Activated CD8-positive, alpha-beta T cell treated with anti-CD3 and anti-CD28 coated beads, Interleukin-2, amount 10 ng/mL, durations not matched to agents 7 days and 5 days (primary cell): ENCODE measurements at regions not wholly inside any gene's neighbourhood (a gene's known extent, or its start where the extent isn't known, plus 50 kb on each side); places are given as distances from the start of the nearest gene placed in this dataset.

Experiments
- ATAC-seq: fragments of 150-1000 bp; cut with Tn5 transposase; one replicate; pipeline ENCODE4 v1.10.0; 2021; ENCODE audit warnings: moderate library complexity
- CTCF ChIA-PET: fragments of 350-600 bp; sonication (Branson Sonifier 250); formaldehyde crosslinking; loops from one replicate; lab custom pipeline; 2021; ENCODE audit warnings: antibody characterized with exemption; lab: Charles Lee
- POLR2A ChIA-PET: fragments of 350-600 bp; sonication (Branson Sonifier 250); formaldehyde crosslinking; loops from one replicate; lab custom pipeline; 2021; ENCODE audit warnings: antibody characterized with exemption; lab: Charles Lee
- DNase-seq: peaks from one replicate; pipeline ENCODE4 v3.0.0-alpha.2; 2020
- H3K27ac Mint-ChIP-seq: one replicate; pipeline ENCODE4 v1.8.0; 2021; ENCODE audit warnings: mild to moderate bottlenecking, mixed read lengths
- H3K27me3 Mint-ChIP-seq: one replicate; pipeline ENCODE4 v1.8.0; 2021; ENCODE audit warnings: low read depth, mixed read lengths
- H3K36me3 Mint-ChIP-seq: one replicate; pipeline ENCODE4 v1.8.0; 2021; ENCODE audit warnings: low read depth, mixed read lengths
- H3K4me1 Mint-ChIP-seq: one replicate; pipeline ENCODE4 v1.8.0; 2021; ENCODE audit warnings: low read depth, mixed read lengths
- H3K4me3 Mint-ChIP-seq: one replicate; pipeline ENCODE4 v1.8.0; 2021; ENCODE audit warnings: mild to moderate bottlenecking, mixed read lengths
- H3K9me3 Mint-ChIP-seq: one replicate; pipeline ENCODE4 v1.8.0; 2022; ENCODE audit warnings: mixed read lengths; ENCODE audit not compliant: insufficient read depth

DNA sequence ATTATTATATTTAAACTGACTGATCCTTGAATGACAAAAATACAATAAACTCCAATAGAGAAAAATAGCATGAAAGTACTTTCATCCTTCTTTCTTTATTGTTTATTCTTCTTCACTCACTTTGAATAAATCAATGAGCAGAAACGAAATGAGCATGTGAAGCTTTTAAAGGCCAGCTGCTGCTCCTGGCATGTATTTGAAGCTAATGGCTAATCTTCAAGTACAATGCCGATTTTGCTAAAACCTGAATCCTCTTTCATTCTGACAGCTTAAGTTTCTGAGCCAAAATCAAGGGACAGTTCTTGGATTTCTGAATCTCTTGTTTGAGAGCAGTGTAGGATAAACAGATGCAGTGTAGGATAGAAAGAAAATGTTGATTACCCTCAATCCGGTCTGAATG, 237.3 kb downstream of the CDH10 start:
- Mint-ChIP-seq H3K27me3 (no peaks in the 10 kb centered on the region), H3K9me3 (peaks cover 20% of the 10 kb centered on the region), H3K4me1 (no peaks in the 10 kb centered on the region), H3K36me3 (no peaks in the 10 kb centered on the region), H3K27ac (no peak overlapping the region), H3K4me3 (no peak overlapping the region)
- ATAC-seq (no peak), DNase-seq (no peak)
- ChIA-PET CTCF (no interaction called here), POLR2A (no interaction called here)

DNA sequence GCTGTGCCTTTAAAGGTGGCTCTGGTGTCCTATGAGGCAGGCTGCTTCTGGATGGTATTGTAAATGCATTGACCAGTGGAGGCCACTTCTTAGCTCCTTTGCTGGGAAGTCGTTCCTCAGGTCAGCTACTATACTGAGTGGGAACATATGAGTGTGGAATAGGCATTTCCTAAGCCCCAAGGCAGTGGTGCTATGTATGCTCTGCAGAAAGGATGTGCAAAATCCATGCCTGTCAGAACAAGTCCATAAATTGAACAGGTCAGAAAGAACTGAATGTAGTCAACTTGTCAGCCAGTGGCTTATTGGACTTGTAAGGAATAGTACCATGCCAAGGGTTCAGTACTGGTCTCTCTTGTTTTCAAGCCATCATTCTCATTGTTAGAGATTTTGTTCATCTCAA, 216.4 kb downstream of the CDH10 start:
- ATAC-seq (no peak), DNase-seq (no peak)
- no peak overlapping the region for H3K27ac Mint-ChIP-seq
- H3K36me3 Mint-ChIP-seq, result no peaks in the 10 kb centered on the region
- H3K4me3 Mint-ChIP-seq, result no peak overlapping the region
- ChIA-PET POLR2A (no interaction called here), CTCF (no interaction called here)
- no peaks in the 10 kb centered on the region for H3K4me1 Mint-ChIP-seq
- H3K27me3 Mint-ChIP-seq, result no peaks in the 10 kb centered on the region
- H3K9me3 Mint-ChIP-seq, result peaks cover 19% of the 10 kb centered on the region

DNA sequence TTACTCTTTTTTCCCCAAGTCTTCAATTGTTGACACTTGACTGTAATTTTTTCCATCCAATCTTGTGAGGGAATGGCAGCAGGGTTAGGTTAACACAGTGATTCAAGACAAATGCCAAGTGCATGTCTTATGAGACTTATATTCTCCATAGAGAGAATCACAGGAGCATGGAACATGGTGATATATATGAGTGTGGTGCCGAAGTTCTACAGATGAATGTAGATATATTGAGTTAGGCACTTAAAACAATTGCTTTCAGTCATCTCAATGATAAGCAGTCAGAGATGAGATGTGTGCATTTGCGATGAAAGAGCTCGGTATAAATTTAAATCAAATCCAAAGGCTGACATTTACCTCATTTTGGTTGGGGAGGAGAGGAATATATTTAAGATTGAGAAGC, 211.2 kb downstream of the CDH10 start:
- CTCF ChIA-PET, result no interaction called here
- H3K9me3 Mint-ChIP-seq, result peaks cover 25% of the 10 kb centered on the region

More for the DNA sequence above, 211.2 kb downstream of the CDH10 start:
- H3K4me1 Mint-ChIP-seq, result no peaks in the 10 kb centered on the region
- no peak for DNase-seq
- H3K4me3 Mint-ChIP-seq, result no peak overlapping the region
- no peak for ATAC-seq
- H3K27me3 Mint-ChIP-seq, result no peaks in the 10 kb centered on the region
- no peaks in the 10 kb centered on the region for H3K36me3 Mint-ChIP-seq
- POLR2A ChIA-PET, result no interaction called here
- no peak overlapping the region for H3K27ac Mint-ChIP-seq
